Neural cell (in vitro differentiated cells): ENCODE measurements at regions not wholly inside any gene's neighbourhood (a gene's known extent, or its start where the extent isn't known, plus 50 kb on each side); places are given as distances from the start of the nearest gene placed in this dataset.

Source experiments
- MXI1 ChIP-seq: fragments of 450-650 bp; conservative IDR thresholded peaks from 2 replicates; pipeline ENCODE4 v1.6.1; 2014; ENCODE audit warnings: antibody characterized with exemption, mild to moderate bottlenecking; ENCODE audit not compliant: poor library complexity, severe bottlenecking
- TF ChIP-seq, protein P1 (sequence below): fragments of 450-650 bp; IDR thresholded peaks from 2 replicates; pipeline ENCODE4 v1.5.1; 2014; ENCODE audit warnings: antibody characterized with exemption, mild to moderate bottlenecking, moderate library complexity; ENCODE audit not compliant: poor library complexity, severe bottlenecking

DNA sequence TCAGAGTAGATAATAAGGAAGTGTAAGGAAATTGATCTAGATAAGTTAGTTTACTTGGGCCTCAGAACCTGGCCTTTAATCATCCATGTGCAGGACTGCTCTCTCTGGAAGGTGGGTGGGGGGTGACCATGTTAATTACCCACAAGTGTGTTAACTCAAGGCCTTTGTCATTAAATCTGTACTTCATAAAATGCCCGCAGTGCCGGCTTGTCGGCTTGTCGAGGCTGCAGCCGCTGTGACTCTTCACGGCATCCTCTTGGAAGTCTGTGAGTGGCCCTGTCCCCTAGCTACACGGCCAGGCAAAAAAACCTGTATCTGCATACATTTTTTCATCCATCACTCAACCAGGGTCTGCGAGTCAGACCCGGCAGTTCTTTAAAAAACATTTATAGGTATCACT lies 70.9 kb upstream of the ASCC3 start:
- TF ChIP-seq, protein P1, sequence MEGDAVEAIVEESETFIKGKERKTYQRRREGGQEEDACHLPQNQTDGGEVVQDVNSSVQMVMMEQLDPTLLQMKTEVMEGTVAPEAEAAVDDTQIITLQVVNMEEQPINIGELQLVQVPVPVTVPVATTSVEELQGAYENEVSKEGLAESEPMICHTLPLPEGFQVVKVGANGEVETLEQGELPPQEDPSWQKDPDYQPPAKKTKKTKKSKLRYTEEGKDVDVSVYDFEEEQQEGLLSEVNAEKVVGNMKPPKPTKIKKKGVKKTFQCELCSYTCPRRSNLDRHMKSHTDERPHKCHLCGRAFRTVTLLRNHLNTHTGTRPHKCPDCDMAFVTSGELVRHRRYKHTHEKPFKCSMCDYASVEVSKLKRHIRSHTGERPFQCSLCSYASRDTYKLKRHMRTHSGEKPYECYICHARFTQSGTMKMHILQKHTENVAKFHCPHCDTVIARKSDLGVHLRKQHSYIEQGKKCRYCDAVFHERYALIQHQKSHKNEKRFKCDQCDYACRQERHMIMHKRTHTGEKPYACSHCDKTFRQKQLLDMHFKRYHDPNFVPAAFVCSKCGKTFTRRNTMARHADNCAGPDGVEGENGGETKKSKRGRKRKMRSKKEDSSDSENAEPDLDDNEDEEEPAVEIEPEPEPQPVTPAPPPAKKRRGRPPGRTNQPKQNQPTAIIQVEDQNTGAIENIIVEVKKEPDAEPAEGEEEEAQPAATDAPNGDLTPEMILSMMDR: no peak
- no peak for TF ChIP-seq MXI1
